ENCODE measurements at regions not wholly inside any gene's neighbourhood (a gene's known extent, or its start where the extent isn't known, plus 50 kb on each side); places are given as distances from the start of the nearest gene placed in this dataset.

- no peak overlapping the region for H3K27ac ChIP-seq
- TF ChIP-seq ZFX (IDR thresholded peaks at IDR 0.05) (no peak), CTCF (conservative IDR thresholded peaks at IDR 0.05) (no peak)
Measured at GRCh38 chr5:68766952-68767464, 326.8 kb upstream of the SLC30A5 start.

- TF ChIP-seq CTCF (conservative IDR thresholded peaks at IDR 0.05) (no peak), ZFX (IDR thresholded peaks at IDR 0.05) (no peak)
- H3K27ac ChIP-seq, result no peak overlapping the region
Measured at GRCh38 chr5:68770551-68770950, 323.3 kb upstream of the SLC30A5 start.

- H3K27ac ChIP-seq, result no peak overlapping the region
- TF ChIP-seq ZFX (IDR thresholded peaks at IDR 0.05), result no peak
- no peak for TF ChIP-seq CTCF (conservative IDR thresholded peaks at IDR 0.05)
Measured at GRCh38 chr5:68771221-68771620, 322.6 kb upstream of the SLC30A5 start.

- TF ChIP-seq CTCF (conservative IDR thresholded peaks at IDR 0.05) (no peak), ZFX (IDR thresholded peaks at IDR 0.05) (no peak)
- H3K27ac ChIP-seq, result no peak overlapping the region
Measured at GRCh38 chr5:68771732-68772131, 322.1 kb upstream of the SLC30A5 start.

GRCh38 chr5:68776381-68776780 is 317.4 kb upstream of the SLC30A5 start:
- no peak overlapping the region for H3K27ac ChIP-seq
- TF ChIP-seq CTCF (conservative IDR thresholded peaks at IDR 0.05) (no peak), ZFX (IDR thresholded peaks at IDR 0.05) (no peak)

- H3K27ac ChIP-seq, result no peak overlapping the region
- TF ChIP-seq CTCF (conservative IDR thresholded peaks at IDR 0.05), result no peak
- no peak for TF ChIP-seq ZFX (IDR thresholded peaks at IDR 0.05)
Measured at GRCh38 chr5:68777135-68777534, 316.7 kb upstream of the SLC30A5 start.

GRCh38 chr5:68778484-68778883 is 315.3 kb upstream of the SLC30A5 start:
- H3K27ac ChIP-seq, result no peak overlapping the region

More at GRCh38 chr5:68778484-68778883, 315.3 kb upstream of the SLC30A5 start:
- TF ChIP-seq ZFX (IDR thresholded peaks at IDR 0.05), result no peak
- TF ChIP-seq CTCF (conservative IDR thresholded peaks at IDR 0.05), result no peak
